Activated naive CD8-positive, alpha-beta T cell treated with anti-CD3 and anti-CD28 coated beads, Interleukin-2, amount 50 U/mL, for 16 hours (primary cell): ENCODE measurements at regions not wholly inside any gene's neighbourhood (a gene's known extent, or its start where the extent isn't known, plus 50 kb on each side); places are given as distances from the start of the nearest gene placed in this dataset.

Experiments
- DNase-seq: peaks from one replicate; pipeline ENCODE4 v3.0.0-alpha.2; 2020; ENCODE audit warnings: low read depth, low spot score

DNA sequence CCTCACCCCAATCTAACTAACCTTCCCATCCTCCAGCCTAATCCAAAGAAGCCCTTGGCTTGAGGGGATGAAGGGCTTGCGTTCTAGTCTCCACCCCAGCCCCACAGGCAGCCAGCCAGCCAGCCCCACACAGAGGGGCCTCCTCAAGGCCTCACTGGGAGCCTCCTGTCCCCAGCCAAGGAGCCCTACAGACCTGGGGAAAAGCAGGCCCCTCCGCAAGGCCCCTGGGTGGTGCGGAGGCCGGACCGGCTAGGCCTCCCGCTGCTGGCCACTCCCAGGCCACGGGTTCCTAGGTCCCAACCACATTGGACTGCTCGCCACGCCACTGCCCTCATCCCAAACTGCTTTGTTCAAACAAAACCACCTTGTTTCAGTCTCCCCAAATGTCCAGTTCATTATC, 78.0 kb downstream of the ZIC5 start:
- no peak for DNase-seq

DNA sequence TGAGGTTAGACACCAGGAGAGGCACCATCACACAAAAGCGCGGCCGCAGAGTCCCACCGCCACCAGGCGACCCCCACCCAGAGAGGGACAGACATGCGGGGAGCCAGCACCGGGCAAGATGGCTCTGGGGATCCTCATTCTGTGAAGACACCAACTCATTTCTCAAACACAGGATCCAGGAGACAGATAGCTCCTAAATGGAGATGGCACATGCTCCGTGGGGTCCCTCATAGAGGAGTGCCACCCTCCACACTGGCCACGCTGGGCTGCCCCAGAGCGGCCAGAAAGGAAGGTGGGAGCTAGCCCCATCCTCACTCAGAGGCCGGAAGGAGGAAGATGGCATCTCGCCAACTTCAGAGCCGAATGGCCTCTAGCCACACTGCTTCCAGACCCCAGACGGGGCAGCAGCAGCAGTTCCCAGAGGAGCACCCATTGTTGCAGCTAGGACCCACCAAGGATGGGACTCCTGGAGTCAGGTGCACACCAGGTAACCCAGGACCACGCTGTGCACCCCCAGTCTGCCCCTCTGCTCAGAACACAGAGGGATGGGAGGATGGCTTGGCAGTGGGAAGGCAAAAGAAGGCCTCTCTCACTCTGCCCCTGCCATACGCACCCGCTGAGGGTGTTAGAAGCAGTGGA, 78.6 kb downstream of the ZIC5 start:
- DNase-seq = no peak

GRCh38 chr13:99892196-99892613, 79.4 kb downstream of the ZIC5 start:
- no peak for DNase-seq

GRCh38 chr13:99886706-99887105, 84.9 kb downstream of the ZIC5 start:
- DNase-seq = no peak

- DNase-seq = no peak
Observed at GRCh38 chr13:99884913-99885312, 86.7 kb downstream of the ZIC5 start.

DNA sequence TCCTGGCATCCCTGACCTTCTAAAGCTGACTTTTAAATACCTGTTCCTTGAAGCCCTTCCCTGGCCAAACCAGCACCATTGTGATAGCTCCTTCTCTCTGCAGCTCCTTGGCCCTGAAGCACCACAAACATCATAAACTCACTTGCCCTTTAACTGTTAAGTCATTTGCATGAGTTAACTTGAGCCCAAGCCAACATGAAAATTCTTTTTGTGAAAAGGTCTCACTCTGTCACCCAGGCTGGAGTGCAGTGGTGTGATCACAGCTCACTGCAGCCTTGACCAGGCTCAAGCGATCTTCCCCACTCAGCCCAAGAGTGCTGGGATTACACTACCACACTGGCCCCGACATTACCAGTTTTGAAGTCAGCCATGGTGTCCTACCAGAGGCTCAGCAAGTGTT, 87.8 kb downstream of the ZIC5 start:
- no peak for DNase-seq

DNA sequence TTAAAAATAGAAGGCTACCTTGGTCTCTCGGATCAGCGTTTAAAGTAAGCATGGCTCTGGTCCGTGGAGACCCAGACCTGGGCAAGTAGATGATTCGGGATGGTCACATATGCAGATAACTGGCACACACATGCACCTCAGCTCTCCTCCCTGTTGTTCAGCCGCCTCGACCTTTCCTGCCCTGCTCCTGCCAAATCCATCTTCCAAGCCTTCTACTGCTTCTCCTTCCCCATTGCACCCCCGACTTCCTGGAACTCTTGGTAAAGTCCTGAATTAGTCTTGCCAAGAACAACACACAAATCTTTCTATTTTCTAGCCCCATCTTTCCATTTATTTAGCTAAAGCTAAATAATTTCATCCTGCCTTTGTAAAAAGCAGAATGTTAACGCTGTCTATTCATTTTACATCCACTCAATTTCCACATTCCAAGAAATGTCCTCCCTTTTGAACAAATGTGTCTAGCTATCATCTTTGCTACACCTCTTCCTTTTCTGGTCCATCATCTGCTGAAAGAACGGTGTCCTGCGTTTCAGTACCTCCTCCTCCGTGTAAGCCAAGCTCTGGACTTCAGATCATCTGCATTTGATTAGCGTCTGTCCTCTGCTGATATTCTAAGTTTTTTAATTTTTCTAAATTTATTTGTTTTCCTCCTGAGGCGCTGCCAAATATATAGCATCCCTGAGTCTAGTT, 92.5 kb downstream of the ZIC5 start:
- no peak for DNase-seq

- DNase-seq = no peak
Observed at GRCh38 chr13:99876651-99877050, 94.9 kb downstream of the ZIC5 start.

- DNase-seq = no peak
Observed at GRCh38 chr13:99875391-99875790, 96.2 kb downstream of the ZIC5 start.

GRCh38 chr13:99873832-99874430, 97.6 kb downstream of the ZIC5 start:
- DNase-seq = no peak

GRCh38 chr13:99873141-99873540, 98.4 kb downstream of the ZIC5 start:
- no peak for DNase-seq

- no peak for DNase-seq
Observed at GRCh38 chr13:99871249-99871898, 100.2 kb downstream of the ZIC5 start.

GRCh38 chr13:99870541-99870940, 101.0 kb downstream of the ZIC5 start:
- DNase-seq = no peak

- DNase-seq = no peak
Observed at GRCh38 chr13:99869830-99870229, 101.7 kb downstream of the ZIC5 start.

DNA sequence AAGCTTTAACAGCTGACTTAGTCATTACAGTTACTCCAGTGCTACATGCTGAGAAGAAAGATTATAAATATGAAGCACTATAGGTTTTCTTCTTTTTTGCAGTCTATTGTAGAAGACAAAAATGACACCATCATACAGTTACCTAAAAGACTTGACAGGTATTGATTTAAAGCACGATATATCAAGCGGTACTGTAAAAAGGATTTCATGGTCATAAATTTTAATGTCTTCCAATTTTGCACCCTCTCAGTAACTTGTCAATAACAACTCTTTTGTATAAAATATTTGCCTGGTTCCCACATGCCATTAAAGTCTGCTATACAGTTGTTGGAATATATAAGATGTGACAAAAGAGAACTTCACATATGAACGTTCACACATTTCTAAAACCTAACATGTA, 102.8 kb downstream of the ZIC5 start:
- no peak for DNase-seq

GRCh38 chr13:99867535-99868257, 103.9 kb downstream of the ZIC5 start:
- no peak for DNase-seq

DNA sequence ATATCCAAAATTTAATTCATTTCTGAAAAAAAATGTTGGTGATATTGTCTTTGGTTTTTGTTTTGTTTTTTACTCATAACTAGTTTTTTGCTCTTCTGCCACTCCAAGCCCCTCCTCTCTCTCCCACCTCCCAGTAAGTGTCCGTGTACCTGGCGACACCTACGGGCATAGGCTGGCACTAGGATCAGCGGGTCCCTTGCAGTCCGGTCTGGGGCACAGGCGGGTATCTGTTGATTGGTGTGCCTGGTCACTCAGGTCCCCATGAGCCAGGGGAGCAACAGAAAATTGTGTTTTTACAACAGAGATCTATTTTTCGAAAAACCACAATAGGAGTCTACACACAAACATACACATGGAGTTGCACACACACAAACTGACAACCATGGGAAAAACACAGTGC, 104.8 kb downstream of the ZIC5 start:
- no peak for DNase-seq

- no peak for DNase-seq
Observed at GRCh38 chr13:99865420-99865930, 106.1 kb downstream of the ZIC5 start.

GRCh38 chr13:99864627-99864990, 107.0 kb downstream of the ZIC5 start:
- no peak for DNase-seq

GRCh38 chr13:99863789-99864626, 107.6 kb downstream of the ZIC5 start:
- no peak for DNase-seq

GRCh38 chr13:99862244-99862643, 109.3 kb downstream of the ZIC5 start:
- no peak for DNase-seq
